ENCODE measurements at regions not wholly inside any gene's neighbourhood (a gene's known extent, or its start where the extent isn't known, plus 50 kb on each side); places are given as distances from the start of the nearest gene placed in this dataset.
A peak's percentile ranks its signal among the peaks of the same experiment; 100 is the strongest.

DNA sequence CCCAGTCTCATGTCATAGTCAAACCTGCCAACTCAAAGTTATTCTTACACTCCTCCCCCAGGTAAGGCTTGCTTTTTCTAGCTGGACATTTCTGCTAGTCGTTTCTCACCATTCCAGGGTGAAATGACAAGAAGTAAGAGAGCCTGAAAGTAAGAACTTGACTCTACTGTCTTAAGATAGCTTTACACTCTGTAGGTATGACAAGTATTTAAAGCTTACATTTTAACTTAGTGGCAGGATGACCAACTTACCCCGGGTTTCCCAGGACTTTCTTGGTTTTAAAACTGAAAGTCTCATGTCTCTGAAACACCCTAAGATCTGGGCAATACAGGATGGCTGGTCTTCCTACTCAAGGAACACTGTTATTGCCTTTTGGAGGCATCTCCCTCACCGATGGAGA lies 67.5 kb upstream of the PIK3R1 start:
- no peak overlapping the region for H3K4me3 ChIP-seq (ENCODE audit: low read depth, low read length)
- no peak for TF ChIP-seq CTCF (IDR thresholded peaks at IDR 0.05; ENCODE audit: insufficient read depth, low read depth, low read length)
- no peak for DNase-seq (ENCODE audit: low read depth)

- no peak for DNase-seq (ENCODE audit: low read depth)
- H3K4me3 ChIP-seq (ENCODE audit: low read depth, low read length) = no peak overlapping the region
- no peak for TF ChIP-seq CTCF (IDR thresholded peaks at IDR 0.05; ENCODE audit: insufficient read depth, low read depth, low read length)
These were observed 67.9 kb upstream of the PIK3R1 start for GRCh38 chr5:68147659-68148058.

DNA sequence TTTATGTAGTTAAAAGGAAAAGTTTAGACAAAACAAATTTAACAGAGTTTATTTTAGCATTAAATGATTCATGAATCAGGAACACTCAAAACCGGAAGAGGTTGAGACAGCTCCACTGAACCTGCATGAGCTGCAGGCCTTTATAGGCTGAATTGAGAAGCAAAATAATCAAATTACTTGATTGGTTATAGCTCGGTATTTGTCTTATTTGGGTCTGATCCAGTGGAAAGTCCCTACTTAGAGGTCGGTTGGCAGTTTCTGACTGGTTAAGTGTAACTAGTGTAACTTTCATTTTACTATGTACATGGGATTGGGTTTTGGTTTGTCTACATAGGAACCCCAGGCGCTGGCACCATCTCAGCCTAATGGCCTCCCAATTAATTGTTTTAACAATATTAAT lies 74.1 kb upstream of the PIK3R1 start:
- DNase-seq (ENCODE audit: low read depth) = peak; percentile 13
- no peak overlapping the region for H3K4me3 ChIP-seq (ENCODE audit: low read depth, low read length)
- TF ChIP-seq CTCF (IDR thresholded peaks at IDR 0.05; ENCODE audit: insufficient read depth, low read depth, low read length) = no peak

GRCh38 chr5:68140763-68141162 lies 74.8 kb upstream of the PIK3R1 start:
- no peak for TF ChIP-seq CTCF (IDR thresholded peaks at IDR 0.05; ENCODE audit: insufficient read depth, low read depth, low read length)
- no peak for DNase-seq (ENCODE audit: low read depth)
- H3K4me3 ChIP-seq (ENCODE audit: low read depth, low read length) = no peak overlapping the region

- H3K4me3 ChIP-seq (ENCODE audit: low read depth, low read length) = no peak overlapping the region
- DNase-seq (ENCODE audit: low read depth) = peak; percentile 7
- no peak for TF ChIP-seq CTCF (IDR thresholded peaks at IDR 0.05; ENCODE audit: insufficient read depth, low read depth, low read length)
These were observed 75.7 kb upstream of the PIK3R1 start for GRCh38 chr5:68139611-68140441.

DNA sequence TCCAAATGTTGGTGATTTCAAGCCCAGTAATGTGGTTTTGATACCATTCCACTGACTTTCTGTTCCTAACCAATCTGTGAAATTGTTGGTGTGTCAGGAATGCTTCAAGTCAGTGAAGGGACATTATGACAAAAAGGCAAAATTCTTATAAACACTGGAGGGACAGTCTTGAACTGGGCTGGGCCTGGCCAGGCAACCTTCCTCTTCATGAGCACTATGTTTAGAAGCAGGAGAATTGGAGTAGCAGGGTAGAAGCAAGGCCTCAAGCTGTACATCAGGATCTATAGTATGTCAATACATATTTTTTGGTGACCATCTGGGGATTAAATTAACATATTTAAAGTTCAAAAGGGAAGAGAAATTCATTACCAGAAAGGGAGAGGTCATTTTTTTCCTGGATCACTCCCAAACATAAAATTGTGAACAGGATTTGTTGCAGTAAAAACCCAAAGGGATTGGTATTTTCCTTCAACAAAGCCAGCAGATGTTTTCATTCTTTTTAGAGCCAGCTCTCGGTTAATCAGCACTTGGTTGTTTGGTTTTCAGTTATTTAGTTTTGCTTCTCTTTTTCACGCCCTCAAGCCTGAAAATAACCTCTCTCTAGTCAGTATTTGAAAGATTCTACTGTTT lies 77.9 kb upstream of the PIK3R1 start:
- no peak overlapping the region for H3K4me3 ChIP-seq (ENCODE audit: low read depth, low read length)
- TF ChIP-seq CTCF (IDR thresholded peaks at IDR 0.05; ENCODE audit: insufficient read depth, low read depth, low read length) = no peak
- peak; percentile 16 for DNase-seq (ENCODE audit: low read depth)
